Loucy (cell line): ENCODE measurements at regions not wholly inside any gene's neighbourhood (a gene's known extent, or its start where the extent isn't known, plus 50 kb on each side); places are given as distances from the start of the nearest gene placed in this dataset.

Source experiments
- EZH2phosphoT487 ChIP-seq: fragments of 200-600 bp; IDR thresholded peaks from 2 replicates; pipeline ENCODE4 v1.6.1; 2018; ENCODE audit warnings: antibody characterized with exemption, mild to moderate bottlenecking, moderate library complexity, borderline replicate concordance
- TF ChIP-seq, protein P1 (sequence below): fragments of 200-600 bp; sonication (generic); conservative IDR thresholded peaks from 2 replicates; pipeline ENCODE4 v1.5.1; 2014; ENCODE audit warnings: mild to moderate bottlenecking, antibody characterized with exemption, low read length

DNA sequence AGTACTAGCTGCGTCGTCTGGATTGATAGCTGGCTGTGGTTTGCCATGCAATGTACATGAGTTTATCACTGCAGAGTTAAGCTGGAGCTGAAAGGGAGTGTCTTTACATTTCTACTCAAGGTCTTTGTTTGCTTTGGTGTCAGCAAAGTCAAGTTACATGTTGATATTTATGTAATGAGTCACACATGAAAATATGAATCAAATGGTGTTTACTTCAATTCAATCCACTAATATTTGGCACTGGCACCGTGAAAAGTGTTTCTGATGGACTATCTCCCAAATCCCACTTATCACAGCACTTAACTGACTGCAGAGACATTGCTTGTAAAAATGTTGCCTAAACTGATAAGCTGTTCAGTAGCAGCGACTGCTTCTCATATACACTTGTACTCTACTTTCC, 395.9 kb downstream of the TFEC start:
- TF ChIP-seq, protein P1, sequence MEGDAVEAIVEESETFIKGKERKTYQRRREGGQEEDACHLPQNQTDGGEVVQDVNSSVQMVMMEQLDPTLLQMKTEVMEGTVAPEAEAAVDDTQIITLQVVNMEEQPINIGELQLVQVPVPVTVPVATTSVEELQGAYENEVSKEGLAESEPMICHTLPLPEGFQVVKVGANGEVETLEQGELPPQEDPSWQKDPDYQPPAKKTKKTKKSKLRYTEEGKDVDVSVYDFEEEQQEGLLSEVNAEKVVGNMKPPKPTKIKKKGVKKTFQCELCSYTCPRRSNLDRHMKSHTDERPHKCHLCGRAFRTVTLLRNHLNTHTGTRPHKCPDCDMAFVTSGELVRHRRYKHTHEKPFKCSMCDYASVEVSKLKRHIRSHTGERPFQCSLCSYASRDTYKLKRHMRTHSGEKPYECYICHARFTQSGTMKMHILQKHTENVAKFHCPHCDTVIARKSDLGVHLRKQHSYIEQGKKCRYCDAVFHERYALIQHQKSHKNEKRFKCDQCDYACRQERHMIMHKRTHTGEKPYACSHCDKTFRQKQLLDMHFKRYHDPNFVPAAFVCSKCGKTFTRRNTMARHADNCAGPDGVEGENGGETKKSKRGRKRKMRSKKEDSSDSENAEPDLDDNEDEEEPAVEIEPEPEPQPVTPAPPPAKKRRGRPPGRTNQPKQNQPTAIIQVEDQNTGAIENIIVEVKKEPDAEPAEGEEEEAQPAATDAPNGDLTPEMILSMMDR = no peak
- no peak for TF ChIP-seq EZH2phosphoT487
